Bronchial epithelial cell (primary cell): ENCODE measurements at regions not wholly inside any gene's neighbourhood (a gene's known extent, or its start where the extent isn't known, plus 50 kb on each side); places are given as distances from the start of the nearest gene placed in this dataset.
A peak's percentile ranks its signal among the peaks of the same experiment; 100 is the strongest.

Experiments
- DNase-seq: peaks from one replicate; pipeline ENCODE4 v3.0.0-alpha.2; 2010; ENCODE audit warnings: low read depth
- FAIRE-seq: peaks from 2 replicates; lab custom pipeline; 2011; peaks lifted over from hg19 to GRCh38; lab: Jason Lieb, UNC
- H3K27me3 ChIP-seq: 2 replicates; pipeline ENCODE4 v1.5.1; 2011; ENCODE audit warnings: low read length; ENCODE audit not compliant: control insufficient read depth, insufficient read depth
- H3K36me3 ChIP-seq: 2 replicates; pipeline ENCODE4 v1.5.1; 2011; ENCODE audit warnings: low read length; ENCODE audit not compliant: control insufficient read depth, insufficient read depth
- H3K4me3 ChIP-seq: 2 replicates; pipeline ENCODE4 v1.5.1; 2011; ENCODE audit warnings: mild to moderate bottlenecking, low read depth, low read length, control low read depth
- TF ChIP-seq, protein P1 (sequence below): IDR thresholded peaks from 2 replicates; pipeline ENCODE4 v1.5.1; 2011; ENCODE audit warnings: mild to moderate bottlenecking, moderate library complexity, low read length, control low read depth, inconsistent platforms; ENCODE audit not compliant: insufficient read depth, severe bottlenecking

DNA sequence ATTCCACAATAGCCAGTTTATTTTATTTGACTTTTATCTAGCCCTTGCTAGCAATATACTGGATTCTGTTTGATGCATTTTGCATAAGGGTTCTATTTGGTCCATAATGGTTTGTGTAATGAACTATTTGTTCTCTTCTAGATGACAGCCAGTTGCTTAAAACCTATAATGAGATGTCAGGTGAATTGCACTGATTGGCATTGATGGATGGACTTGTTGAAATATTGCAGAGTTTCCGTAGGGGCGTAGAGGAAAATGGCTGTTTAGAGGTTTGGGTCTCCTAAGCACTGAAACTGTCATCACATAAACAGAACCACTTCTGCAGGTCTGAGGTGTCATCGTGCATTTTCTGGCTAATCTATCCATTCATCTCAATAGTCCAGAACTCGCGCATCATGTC lies 124.9 kb upstream of the HDAC9 start:
- no peaks in the 10 kb centered on the region for H3K36me3 ChIP-seq
- H3K4me3 ChIP-seq = no peak overlapping the region
- FAIRE-seq (no peak), DNase-seq (no peak)
- H3K27me3 ChIP-seq = no peaks in the 10 kb centered on the region
- TF ChIP-seq, protein P1, sequence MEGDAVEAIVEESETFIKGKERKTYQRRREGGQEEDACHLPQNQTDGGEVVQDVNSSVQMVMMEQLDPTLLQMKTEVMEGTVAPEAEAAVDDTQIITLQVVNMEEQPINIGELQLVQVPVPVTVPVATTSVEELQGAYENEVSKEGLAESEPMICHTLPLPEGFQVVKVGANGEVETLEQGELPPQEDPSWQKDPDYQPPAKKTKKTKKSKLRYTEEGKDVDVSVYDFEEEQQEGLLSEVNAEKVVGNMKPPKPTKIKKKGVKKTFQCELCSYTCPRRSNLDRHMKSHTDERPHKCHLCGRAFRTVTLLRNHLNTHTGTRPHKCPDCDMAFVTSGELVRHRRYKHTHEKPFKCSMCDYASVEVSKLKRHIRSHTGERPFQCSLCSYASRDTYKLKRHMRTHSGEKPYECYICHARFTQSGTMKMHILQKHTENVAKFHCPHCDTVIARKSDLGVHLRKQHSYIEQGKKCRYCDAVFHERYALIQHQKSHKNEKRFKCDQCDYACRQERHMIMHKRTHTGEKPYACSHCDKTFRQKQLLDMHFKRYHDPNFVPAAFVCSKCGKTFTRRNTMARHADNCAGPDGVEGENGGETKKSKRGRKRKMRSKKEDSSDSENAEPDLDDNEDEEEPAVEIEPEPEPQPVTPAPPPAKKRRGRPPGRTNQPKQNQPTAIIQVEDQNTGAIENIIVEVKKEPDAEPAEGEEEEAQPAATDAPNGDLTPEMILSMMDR = no peak

DNA sequence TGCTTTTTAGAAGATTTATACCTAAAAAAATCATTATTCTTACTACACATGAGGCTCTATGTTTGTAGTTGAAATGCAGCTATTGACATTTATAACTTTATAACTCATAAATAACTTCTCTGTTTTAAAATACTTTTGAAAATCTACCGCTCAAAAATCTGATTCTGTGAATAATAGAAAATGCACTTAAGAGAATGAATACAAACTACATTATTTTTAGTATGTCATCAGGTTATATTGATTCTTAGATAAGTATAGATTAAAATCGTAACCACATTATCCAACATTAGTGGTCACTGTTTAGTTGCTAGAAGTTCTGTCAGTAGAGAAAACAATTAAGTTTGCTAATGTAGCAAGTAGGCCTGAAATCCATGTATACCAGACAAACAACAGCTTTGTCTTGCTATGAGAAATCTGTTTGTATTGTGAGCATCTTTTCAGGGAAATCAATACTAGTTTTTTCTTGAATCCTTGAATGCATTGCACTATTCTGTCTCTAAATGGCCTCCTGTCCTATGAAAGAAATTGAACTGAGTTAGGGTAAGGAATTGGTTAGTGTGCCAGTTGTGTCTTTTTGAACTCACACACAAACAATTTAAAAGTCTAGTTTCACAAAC lies 116.5 kb upstream of the HDAC9 start:
- H3K36me3 ChIP-seq = no peaks in the 10 kb centered on the region
- DNase-seq (no peak), FAIRE-seq (no peak)

DNA sequence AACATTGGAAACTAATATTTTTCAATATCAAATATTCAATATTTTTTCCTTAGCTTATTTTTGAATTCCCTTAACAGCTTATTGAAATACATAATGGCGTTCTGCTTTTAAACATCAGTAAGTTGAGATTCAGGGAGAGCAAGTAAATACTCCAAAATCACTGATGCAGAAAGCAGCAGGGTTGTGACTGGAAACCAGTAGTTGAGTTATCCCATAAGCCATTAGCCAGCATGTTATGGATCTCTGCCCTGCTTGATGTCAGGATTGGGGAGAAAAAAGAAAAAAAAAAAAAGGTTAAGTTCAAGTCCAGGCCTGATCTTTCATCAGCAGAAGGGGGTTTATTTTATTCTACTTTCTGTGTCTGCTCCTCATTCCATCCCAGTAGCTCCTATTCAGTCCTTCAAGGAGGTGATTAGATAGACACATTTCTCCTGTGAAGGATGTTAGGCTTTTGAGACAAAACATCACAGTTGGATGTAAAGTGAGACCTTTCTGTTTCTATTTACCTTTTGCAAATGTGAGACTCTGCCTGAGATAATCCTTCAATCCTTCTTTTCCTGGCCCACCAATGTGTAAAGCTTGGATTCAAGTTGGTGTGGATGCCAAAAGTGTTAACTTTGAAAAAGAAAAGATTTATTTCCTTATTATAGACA lies 110.9 kb upstream of the HDAC9 start:
- TF ChIP-seq, protein P1 = no peak
- no peak for DNase-seq
- peak; percentile 7 for FAIRE-seq
- no peaks in the 10 kb centered on the region for H3K27me3 ChIP-seq
- H3K4me3 ChIP-seq = no peak overlapping the region
- H3K36me3 ChIP-seq = no peaks in the 10 kb centered on the region

More for the DNA sequence above, 116.5 kb upstream of the HDAC9 start:
- TF ChIP-seq, protein P1 = no peak
- H3K27me3 ChIP-seq = no peaks in the 10 kb centered on the region
- H3K4me3 ChIP-seq = no peak overlapping the region

DNA sequence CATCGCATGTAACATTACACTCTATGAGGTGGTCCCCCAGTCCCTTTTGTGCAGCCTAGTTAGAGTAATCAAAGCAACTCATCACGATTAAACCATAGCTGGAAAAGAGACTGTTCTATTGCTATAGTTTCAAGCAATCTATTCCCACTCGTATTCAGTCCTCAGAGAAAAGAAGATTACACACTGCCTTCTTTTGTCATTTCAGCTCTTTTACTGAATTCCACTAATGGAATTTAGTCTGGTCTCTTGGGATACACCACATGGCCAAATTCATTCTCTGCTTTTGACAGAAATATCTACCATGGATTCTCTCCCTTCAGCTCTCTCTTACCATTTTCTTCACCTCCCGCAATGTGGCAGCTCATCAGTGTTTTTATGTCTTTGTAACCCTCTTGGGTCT lies 108.9 kb upstream of the HDAC9 start:
- Histone ChIP-seq H3K36me3 (no peaks in the 10 kb centered on the region), H3K4me3 (no peak overlapping the region), H3K27me3 (no peaks in the 10 kb centered on the region)
- DNase-seq (no peak), FAIRE-seq (no peak)
- TF ChIP-seq, protein P1 = no peak

DNA sequence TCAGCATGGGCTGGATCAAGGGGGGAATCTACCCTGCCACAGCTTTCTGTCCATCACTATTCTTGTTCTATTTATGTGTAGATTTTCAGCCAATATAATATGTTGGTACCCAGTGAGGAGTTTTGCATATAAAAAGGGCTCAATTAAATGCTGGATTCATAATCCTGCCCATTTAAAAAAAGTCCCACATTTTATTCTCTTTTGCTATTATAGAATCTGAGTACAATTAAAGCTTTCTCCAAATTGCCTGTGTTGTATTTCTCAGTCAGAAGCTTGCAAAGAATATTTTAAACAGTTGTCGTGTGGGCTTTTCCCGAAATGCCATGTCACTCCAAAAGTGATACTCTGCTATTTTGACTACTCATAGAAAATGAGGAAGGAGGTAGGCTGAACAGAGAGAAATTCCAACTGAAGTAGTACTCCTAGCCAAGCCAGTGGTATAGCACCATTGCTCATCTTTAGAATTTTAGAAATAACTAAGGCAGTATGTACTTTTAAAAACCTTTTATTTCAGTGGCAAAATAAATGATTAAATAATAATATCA lies 108.3 kb upstream of the HDAC9 start:
- DNase-seq (no peak), FAIRE-seq (no peak)
- Histone ChIP-seq H3K4me3 (no peak overlapping the region), H3K36me3 (no peaks in the 10 kb centered on the region), H3K27me3 (no peaks in the 10 kb centered on the region)
- TF ChIP-seq, protein P1 = no peak
